ENCODE measurements at regions not wholly inside any gene's neighbourhood (a gene's known extent, or its start where the extent isn't known, plus 50 kb on each side); places are given as distances from the start of the nearest gene placed in this dataset.

GRCh38 chr5:58043032-58043945 is 416.6 kb downstream of the PLK2 start:
- no peak for DNase-seq
- TF ChIP-seq EZH2phosphoT487 (IDR thresholded peaks at IDR 0.05; ENCODE audit: low read length) (no peak), EZH2 (optimal IDR thresholded peaks at IDR 0.05; ENCODE audit: low read depth, low read length) (no peak), CTCF (IDR thresholded peaks at IDR 0.05; ENCODE audit: low read length) (no peak)
- Histone ChIP-seq H3K9ac (ENCODE audit: low read length) (no peak overlapping the region), H3K9me3 (replicated peaks; ENCODE audit: insufficient read depth, low read length) (no peaks in the 10 kb centered on the region), H3K27ac (ENCODE audit: low read length) (no peak overlapping the region), H3K79me2 (ENCODE audit: low read length) (no peaks in the 10 kb centered on the region), H2AFZ (ENCODE audit: low read length) (no peak overlapping the region), H3K4me2 (ENCODE audit: low read depth, low read length) (no peak overlapping the region), H3K4me1 (ENCODE audit: low read length) (no peaks in the 10 kb centered on the region; the same call in 1 of the 2 replicates), H4K20me1 (ENCODE audit: insufficient read depth, low read length) (no peaks in the 10 kb centered on the region), H3K27me3 (replicated peaks; ENCODE audit: insufficient read depth, low read length) (no peaks in the 10 kb centered on the region), H3K4me3 (ENCODE audit: low read length) (no peak overlapping the region), H3K36me3 (replicated peaks; ENCODE audit: insufficient read depth, low read length) (no peaks in the 10 kb centered on the region), H3K9me2 (replicated peaks; ENCODE audit: insufficient read depth, low read length) (no peaks in the 10 kb centered on the region), H3F3A (ENCODE audit: insufficient read depth, low read length) (no peaks in the 10 kb centered on the region)

- Histone ChIP-seq H3K27ac (ENCODE audit: low read length) (no peak overlapping the region), H4K20me1 (ENCODE audit: insufficient read depth, low read length) (no peaks in the 10 kb centered on the region), H3K9me3 (replicated peaks; ENCODE audit: insufficient read depth, low read length) (no peaks in the 10 kb centered on the region), H3F3A (ENCODE audit: insufficient read depth, low read length) (no peaks in the 10 kb centered on the region), H3K4me2 (ENCODE audit: low read depth, low read length) (no peak overlapping the region), H3K79me2 (ENCODE audit: low read length) (no peaks in the 10 kb centered on the region), H3K4me1 (ENCODE audit: low read length) (no peaks in the 10 kb centered on the region; the same call in 1 of the 2 replicates), H3K9ac (ENCODE audit: low read length) (no peak overlapping the region), H3K27me3 (replicated peaks; ENCODE audit: insufficient read depth, low read length) (no peaks in the 10 kb centered on the region), H3K4me3 (ENCODE audit: low read length) (no peak overlapping the region), H3K36me3 (replicated peaks; ENCODE audit: insufficient read depth, low read length) (no peaks in the 10 kb centered on the region), H2AFZ (ENCODE audit: low read length) (no peak overlapping the region), H3K9me2 (replicated peaks; ENCODE audit: insufficient read depth, low read length) (no peaks in the 10 kb centered on the region)
- TF ChIP-seq EZH2 (optimal IDR thresholded peaks at IDR 0.05; ENCODE audit: low read depth, low read length): no peak
- no peak for TF ChIP-seq CTCF (IDR thresholded peaks at IDR 0.05; ENCODE audit: low read length)
- no peak for TF ChIP-seq EZH2phosphoT487 (IDR thresholded peaks at IDR 0.05; ENCODE audit: low read length)
- no peak for DNase-seq
These were observed 418.0 kb downstream of the PLK2 start for GRCh38 chr5:58041884-58042283.

DNA sequence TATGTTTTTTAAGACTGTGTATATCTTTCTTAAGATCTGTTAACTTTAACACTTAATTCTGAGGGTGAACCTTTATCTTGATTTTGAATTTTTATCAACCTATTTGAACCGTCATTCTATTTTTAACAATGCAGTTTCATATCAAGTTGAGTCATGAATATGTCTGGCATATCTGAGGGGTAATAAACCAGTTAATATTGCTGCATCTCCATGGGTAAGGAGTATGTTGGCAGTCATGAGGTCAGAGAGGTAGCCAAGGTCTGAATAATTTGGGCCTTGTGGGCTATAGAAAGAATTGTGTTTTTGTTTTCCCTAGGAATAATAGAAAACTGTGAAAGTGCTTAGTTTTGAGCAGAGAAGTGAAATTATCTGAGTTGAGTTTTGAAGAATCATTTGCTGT is 419.0 kb downstream of the PLK2 start:
- Histone ChIP-seq H3K27ac (ENCODE audit: low read length) (no peak overlapping the region), H4K20me1 (ENCODE audit: insufficient read depth, low read length) (no peaks in the 10 kb centered on the region), H3K36me3 (replicated peaks; ENCODE audit: insufficient read depth, low read length) (no peaks in the 10 kb centered on the region), H3K9ac (ENCODE audit: low read length) (no peak overlapping the region), H3F3A (ENCODE audit: insufficient read depth, low read length) (no peaks in the 10 kb centered on the region), H3K9me3 (replicated peaks; ENCODE audit: insufficient read depth, low read length) (no peaks in the 10 kb centered on the region), H3K79me2 (ENCODE audit: low read length) (no peaks in the 10 kb centered on the region), H3K4me1 (ENCODE audit: low read length) (no peaks in the 10 kb centered on the region; the same call in 1 of the 2 replicates), H2AFZ (ENCODE audit: low read length) (no peak overlapping the region), H3K4me2 (ENCODE audit: low read depth, low read length) (no peak overlapping the region), H3K4me3 (ENCODE audit: low read length) (no peak overlapping the region), H3K9me2 (replicated peaks; ENCODE audit: insufficient read depth, low read length) (no peaks in the 10 kb centered on the region), H3K27me3 (replicated peaks; ENCODE audit: insufficient read depth, low read length) (no peaks in the 10 kb centered on the region)
- DNase-seq: no peak
- TF ChIP-seq EZH2 (optimal IDR thresholded peaks at IDR 0.05; ENCODE audit: low read depth, low read length) (no peak), CTCF (IDR thresholded peaks at IDR 0.05; ENCODE audit: low read length) (no peak), EZH2phosphoT487 (IDR thresholded peaks at IDR 0.05; ENCODE audit: low read length) (no peak)

Measured in MM.1S (cell line).